ENCODE measurements at regions not wholly inside any gene's neighbourhood (a gene's known extent, or its start where the extent isn't known, plus 50 kb on each side); places are given as distances from the start of the nearest gene placed in this dataset.

GRCh38 chr3:181772166-181772565 is 60.4 kb downstream of the SOX2 start:
- H3K4me1 ChIP-seq (ENCODE audit: insufficient read depth, low read length, poor library complexity, severe bottlenecking), result peaks cover 20% of the 10 kb centered on the region
- ChIA-PET POLR2A (interaction anchor here (0.6 to 1.4 kb wide), 4 partner anchors 12 to 1033 kb away, joined by 3 to 7 read pairs (median 4); no protein-coding TSS in a partner anchor), CTCF (ENCODE audit: unreplicated experiment) (no interaction called here)
- H3K4me2 ChIP-seq (ENCODE audit: low read length), result peak overlapping the region; percentile 33; the same call in 1 of the 2 replicates
- H2AFZ ChIP-seq (ENCODE audit: low read length), result peak overlapping the region; percentile 93; the same call in 1 of the 2 replicates
- H3K27ac ChIP-seq (ENCODE audit: low read depth, low read length, poor library complexity, severe bottlenecking), result no peak overlapping the region
- H3K79me2 ChIP-seq (ENCODE audit: insufficient read depth, low read depth, low read length), result no peaks in the 10 kb centered on the region
- H3K9me2 ChIP-seq (ENCODE audit: insufficient read depth, low read length), result no peaks in the 10 kb centered on the region
- no peaks in the 10 kb centered on the region for H3K36me3 ChIP-seq (ENCODE audit: insufficient read depth, low read length)
- intact Hi-C loops (cut with micrococcal nuclease; ENCODE audit: unreplicated experiment), result no loop called here
- no peaks in the 10 kb centered on the region for H4K20me1 ChIP-seq (ENCODE audit: insufficient read depth, low read length)
- no TSS peak for BruUV-seq (replicated peaks)
- no peak for TF ChIP-seq EZH2phosphoT487 (IDR thresholded peaks at IDR 0.05; ENCODE audit: borderline replicate concordance, low read depth, low read length)
- no peak for TF ChIP-seq CTCF (conservative IDR thresholded peaks at IDR 0.05; ENCODE audit: low read length)
- DNase-seq (ENCODE audit: low spot score), result no peak
- H3K9me3 ChIP-seq (ENCODE audit: low read length), result no peaks in the 10 kb centered on the region
- H3K4me3 ChIP-seq (ENCODE audit: low read depth, low read length, poor library complexity, severe bottlenecking), result no peak overlapping the region

- no TSS peak for BruUV-seq (replicated peaks)
- POLR2A ChIA-PET, result no interaction called here
- intact Hi-C loops (cut with micrococcal nuclease; ENCODE audit: unreplicated experiment), result no loop called here
These were observed 62.2 kb downstream of the SOX2 start for GRCh38 chr3:181773921-181774320.

More at GRCh38 chr3:181773921-181774320, 62.2 kb downstream of the SOX2 start:
- Histone ChIP-seq H3K4me2 (ENCODE audit: low read length) (no peak overlapping the region), H3K27ac (ENCODE audit: low read depth, low read length, poor library complexity, severe bottlenecking) (no peak overlapping the region), H3K9me2 (ENCODE audit: insufficient read depth, low read length) (no peaks in the 10 kb centered on the region), H2AFZ (ENCODE audit: low read length) (no peak overlapping the region), H3K4me1 (ENCODE audit: insufficient read depth, low read length, poor library complexity, severe bottlenecking) (peaks cover 13% of the 10 kb centered on the region), H3K9me3 (ENCODE audit: low read length) (no peaks in the 10 kb centered on the region), H3K36me3 (ENCODE audit: insufficient read depth, low read length) (no peaks in the 10 kb centered on the region), H3K79me2 (ENCODE audit: insufficient read depth, low read depth, low read length) (no peaks in the 10 kb centered on the region), H3K4me3 (ENCODE audit: low read depth, low read length, poor library complexity, severe bottlenecking) (no peak overlapping the region), H4K20me1 (ENCODE audit: insufficient read depth, low read length) (no peaks in the 10 kb centered on the region)
- DNase-seq (ENCODE audit: low spot score), result no peak
- TF ChIP-seq CTCF (conservative IDR thresholded peaks at IDR 0.05; ENCODE audit: low read length) (no peak), EZH2phosphoT487 (IDR thresholded peaks at IDR 0.05; ENCODE audit: borderline replicate concordance, low read depth, low read length) (no peak)
- CTCF ChIA-PET (ENCODE audit: unreplicated experiment), result no interaction called here
